ENCODE measurements at regions not wholly inside any gene's neighbourhood (a gene's known extent, or its start where the extent isn't known, plus 50 kb on each side); places are given as distances from the start of the nearest gene placed in this dataset.

DNA sequence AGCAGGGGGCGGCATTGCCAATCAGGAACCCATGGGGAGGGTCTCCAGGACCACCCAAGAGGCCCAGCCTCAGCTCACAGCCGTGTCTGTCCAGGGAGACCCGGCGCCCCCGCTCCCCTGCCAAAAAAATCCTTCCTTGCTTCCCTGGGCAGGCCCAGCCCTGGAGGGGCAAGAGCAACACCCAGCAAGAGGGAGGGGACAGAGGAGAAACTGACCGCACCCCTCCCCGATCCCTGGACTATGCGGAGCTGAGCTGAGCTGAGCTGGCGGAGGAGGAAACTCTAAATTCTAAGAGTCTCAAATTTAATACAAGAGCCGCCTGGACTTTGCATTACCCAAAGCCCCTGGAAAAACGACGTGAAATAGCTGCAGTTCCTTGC is 52.0 kb upstream of the SHISAL1 start:
- H3K4me3 ChIP-seq: no peak overlapping the region
- DNase-seq (peak; percentile 47), ATAC-seq (no peak)
- TF ChIP-seq, protein P1, sequence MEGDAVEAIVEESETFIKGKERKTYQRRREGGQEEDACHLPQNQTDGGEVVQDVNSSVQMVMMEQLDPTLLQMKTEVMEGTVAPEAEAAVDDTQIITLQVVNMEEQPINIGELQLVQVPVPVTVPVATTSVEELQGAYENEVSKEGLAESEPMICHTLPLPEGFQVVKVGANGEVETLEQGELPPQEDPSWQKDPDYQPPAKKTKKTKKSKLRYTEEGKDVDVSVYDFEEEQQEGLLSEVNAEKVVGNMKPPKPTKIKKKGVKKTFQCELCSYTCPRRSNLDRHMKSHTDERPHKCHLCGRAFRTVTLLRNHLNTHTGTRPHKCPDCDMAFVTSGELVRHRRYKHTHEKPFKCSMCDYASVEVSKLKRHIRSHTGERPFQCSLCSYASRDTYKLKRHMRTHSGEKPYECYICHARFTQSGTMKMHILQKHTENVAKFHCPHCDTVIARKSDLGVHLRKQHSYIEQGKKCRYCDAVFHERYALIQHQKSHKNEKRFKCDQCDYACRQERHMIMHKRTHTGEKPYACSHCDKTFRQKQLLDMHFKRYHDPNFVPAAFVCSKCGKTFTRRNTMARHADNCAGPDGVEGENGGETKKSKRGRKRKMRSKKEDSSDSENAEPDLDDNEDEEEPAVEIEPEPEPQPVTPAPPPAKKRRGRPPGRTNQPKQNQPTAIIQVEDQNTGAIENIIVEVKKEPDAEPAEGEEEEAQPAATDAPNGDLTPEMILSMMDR (IDR thresholded peaks at IDR 0.05): no peak
- H3K4me1 ChIP-seq: peaks cover 24% of the 10 kb centered on the region
- no peak overlapping the region for H3K27ac ChIP-seq
- intact Hi-C loops (cut with DNase I): no loop called here
- no peaks in the 10 kb centered on the region for H3K27me3 ChIP-seq
- H3K9me3 ChIP-seq: no peaks in the 10 kb centered on the region
- no peaks in the 10 kb centered on the region for H3K36me3 ChIP-seq

DNA sequence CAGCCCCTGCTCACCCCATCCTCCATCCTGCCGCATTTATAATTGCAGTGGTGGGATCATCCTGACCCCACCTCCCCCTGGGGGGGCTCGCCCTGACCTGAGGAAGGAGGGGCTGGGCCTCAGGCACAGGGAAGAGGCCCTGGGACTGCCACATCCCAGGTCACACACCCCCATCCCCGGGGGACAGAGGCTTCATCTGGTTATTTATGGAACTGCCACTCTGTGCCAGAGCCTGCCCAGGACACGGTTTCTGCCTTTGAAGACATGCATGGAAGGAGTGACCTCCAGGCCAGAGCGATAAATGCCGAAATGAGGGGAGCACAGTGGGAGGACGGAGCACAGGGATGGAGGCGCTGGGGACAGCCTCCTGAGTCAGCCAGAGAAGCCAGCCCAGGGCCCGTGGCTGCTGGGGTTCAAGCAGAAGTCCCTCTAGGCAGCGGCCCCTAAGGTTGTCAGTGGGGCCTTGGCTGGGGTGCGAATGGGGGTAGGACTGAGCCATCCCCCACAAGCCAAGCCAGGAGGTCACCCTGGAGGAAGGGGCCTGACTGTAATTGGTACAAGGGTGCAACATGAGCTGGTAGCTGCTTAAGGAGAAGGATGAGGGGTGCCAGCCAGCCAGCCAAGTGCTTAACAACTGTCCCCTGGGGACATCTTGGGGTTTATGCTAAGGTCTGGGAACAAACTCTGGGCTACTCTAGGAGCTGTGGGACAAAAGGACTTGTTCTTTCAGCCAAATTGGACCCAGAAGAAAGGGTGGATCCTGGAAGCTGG is 51.4 kb upstream of the SHISAL1 start:
- peaks cover 25% of the 10 kb centered on the region for H3K4me1 ChIP-seq
- no peaks in the 10 kb centered on the region for H3K27me3 ChIP-seq
- no peaks in the 10 kb centered on the region for H3K36me3 ChIP-seq
- peak; percentile 51 for DNase-seq
- peak overlapping the region; percentile 63 for H3K27ac ChIP-seq
- ATAC-seq: no peak
- H3K4me3 ChIP-seq: no peak overlapping the region
- intact Hi-C loops (cut with DNase I): no loop called here
- H3K9me3 ChIP-seq: no peaks in the 10 kb centered on the region
- TF ChIP-seq, protein P1 (IDR thresholded peaks at IDR 0.05): no peak

DNA sequence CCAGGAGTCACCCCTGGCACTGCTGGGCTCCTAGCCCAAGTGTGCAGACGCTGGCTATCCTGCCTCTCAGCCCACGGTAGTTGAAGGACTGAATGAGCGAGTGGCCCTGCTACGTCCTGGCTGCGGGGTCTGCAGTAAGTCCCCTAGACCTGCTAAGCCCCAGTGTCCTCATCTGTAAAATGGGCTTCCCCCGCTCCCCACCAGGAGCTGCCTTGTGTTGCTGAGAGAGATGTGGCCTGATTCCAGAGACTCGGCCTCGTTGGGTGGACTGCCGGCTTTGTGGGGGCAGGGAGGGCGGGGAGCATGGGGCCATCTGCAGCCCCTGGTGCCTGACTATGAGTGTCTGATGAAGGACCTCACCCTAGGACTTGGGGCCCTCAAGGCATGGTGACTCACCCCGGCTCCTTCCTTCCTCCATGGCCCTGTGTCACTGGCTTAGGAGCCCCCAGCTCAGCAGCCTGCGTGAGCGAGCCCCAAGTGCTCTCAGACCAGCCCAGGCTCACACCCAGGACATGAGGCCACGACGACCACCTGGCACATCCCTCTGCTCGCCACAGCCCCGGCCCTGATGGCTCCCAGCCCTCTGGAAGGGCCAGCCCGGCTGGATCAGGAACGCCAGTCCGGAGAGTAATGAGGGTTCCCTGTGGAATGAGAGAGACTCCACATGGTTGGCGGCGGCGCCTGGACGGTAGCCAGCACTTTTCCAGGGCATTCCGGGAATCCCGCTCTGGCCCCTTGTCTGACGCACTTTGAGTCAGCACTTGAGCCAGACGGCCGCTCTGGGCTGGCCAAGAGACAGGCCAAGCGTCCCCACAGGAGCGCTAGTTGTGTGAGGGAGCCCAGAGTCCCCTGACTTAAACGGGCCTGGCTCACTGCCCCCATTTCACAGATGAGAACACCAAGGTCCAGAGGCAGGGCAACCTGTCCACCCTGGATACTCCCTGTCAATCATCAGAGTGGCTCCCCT is 50.5 kb upstream of the SHISAL1 start:
- peaks cover 25% of the 10 kb centered on the region for H3K4me1 ChIP-seq
- H3K4me3 ChIP-seq: no peak overlapping the region
- peak; percentile 71 for ATAC-seq
- no peaks in the 10 kb centered on the region for H3K9me3 ChIP-seq
- peak overlapping the region; percentile 63 for H3K27ac ChIP-seq
- DNase-seq: peak; percentile 89
- TF ChIP-seq, protein P1 (IDR thresholded peaks at IDR 0.05): no peak
- H3K36me3 ChIP-seq: no peaks in the 10 kb centered on the region
- no peaks in the 10 kb centered on the region for H3K27me3 ChIP-seq
- intact Hi-C loops (cut with DNase I): no loop called here

DNA sequence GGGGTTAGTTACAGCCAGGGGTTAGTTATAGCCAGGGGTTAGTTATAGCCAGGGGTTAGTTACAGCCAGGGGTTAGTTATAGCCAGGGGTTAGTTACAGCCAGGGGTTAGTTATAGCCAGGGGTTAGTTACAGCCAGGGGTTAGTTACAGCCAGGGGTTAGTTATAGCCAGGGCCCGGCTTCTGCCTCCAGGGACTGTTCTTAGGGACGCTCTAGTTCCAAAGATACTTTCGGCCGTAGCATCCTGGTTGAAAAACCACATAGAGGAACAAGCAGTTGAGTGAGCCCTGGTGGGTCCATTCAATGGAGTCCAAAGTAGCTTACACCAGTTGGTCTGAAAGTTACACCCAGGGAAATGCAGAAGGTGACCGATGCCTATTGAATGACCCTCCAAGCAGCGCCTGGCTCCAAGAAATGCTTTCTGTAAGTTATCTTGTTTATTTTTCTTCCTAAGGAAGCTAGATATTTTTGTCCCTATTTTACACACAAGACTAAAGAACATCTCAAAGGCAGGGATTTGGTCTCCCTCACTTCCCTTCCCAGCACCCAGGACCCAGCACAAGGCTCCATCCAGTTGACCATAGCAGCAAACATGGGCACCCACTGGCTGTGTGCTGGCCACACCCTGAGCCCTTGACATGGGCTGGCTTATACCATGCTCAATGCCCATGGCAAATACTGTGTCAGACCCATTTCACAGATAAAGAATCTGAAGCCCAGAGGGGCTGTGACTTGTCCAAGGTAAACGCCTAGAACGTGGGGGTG is 49.7 kb upstream of the SHISAL1 start:
- H3K9me3 ChIP-seq: no peaks in the 10 kb centered on the region
- TF ChIP-seq, protein P1 (IDR thresholded peaks at IDR 0.05): no peak
- ATAC-seq: no peak
- no peaks in the 10 kb centered on the region for H3K27me3 ChIP-seq
- intact Hi-C loops (cut with DNase I): no loop called here
- DNase-seq: peak; percentile 9
- H3K4me3 ChIP-seq: no peak overlapping the region
- H3K27ac ChIP-seq: peak overlapping the region; percentile 63
- no peaks in the 10 kb centered on the region for H3K36me3 ChIP-seq
- H3K4me1 ChIP-seq: peaks cover 25% of the 10 kb centered on the region
